ENCODE measurements at regions not wholly inside any gene's neighbourhood (a gene's known extent, or its start where the extent isn't known, plus 50 kb on each side); places are given as distances from the start of the nearest gene placed in this dataset.

DNA sequence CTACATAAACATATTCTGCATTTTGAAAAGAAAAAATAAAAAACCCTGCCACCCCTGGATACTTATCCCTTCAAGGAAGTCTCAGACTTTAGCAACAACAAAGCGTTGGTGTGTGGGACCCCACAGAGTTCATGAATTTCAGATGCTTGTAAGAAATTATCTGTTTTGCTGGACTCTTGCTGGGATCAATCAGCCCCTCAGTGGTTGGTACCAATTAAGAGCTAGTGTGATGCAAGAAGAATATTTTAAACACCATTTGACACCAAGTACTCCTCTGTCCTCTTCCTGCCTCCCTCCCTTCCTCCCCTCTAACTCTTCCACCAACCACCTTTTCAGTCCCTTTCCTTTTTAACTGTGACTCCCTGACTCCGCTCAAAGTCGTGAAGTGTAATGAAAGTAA, 51.5 kb downstream of the SST start:
- no peak for DNase-seq

- DNase-seq = no peak
Observed at GRCh38 chr3:187617213-187617612, 53.0 kb downstream of the SST start.

DNA sequence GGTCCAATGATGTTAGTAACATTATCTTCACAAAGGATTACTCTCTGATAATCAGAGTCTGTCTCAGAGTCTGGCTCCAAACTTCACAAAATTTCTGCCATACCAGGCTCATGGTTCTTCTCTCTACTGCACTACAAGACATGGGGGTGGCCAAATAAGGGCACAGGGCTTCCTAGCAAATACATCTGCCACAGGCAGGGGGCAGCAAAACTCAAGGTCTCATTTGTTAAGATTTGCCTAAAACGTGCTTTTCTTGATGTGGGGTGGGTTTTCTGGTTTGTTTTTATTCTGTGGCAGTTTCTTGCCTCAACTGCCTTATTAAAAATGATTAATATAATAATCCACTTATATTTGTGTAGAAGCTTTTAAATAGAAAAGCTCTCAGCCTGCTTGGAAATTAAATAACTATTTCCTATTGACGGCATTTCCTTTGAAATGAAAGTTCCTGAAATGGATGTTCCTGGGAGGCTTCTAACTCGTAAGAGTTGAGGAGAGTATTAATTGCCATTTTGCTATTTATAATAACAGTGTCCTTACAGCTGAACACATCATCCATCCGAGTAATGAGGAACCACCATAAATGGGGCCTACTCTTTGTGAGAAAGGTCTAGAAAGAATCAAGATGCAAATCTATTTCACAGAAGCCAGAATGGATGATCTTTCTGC, 53.8 kb downstream of the SST start:
- no peak for DNase-seq

DNA sequence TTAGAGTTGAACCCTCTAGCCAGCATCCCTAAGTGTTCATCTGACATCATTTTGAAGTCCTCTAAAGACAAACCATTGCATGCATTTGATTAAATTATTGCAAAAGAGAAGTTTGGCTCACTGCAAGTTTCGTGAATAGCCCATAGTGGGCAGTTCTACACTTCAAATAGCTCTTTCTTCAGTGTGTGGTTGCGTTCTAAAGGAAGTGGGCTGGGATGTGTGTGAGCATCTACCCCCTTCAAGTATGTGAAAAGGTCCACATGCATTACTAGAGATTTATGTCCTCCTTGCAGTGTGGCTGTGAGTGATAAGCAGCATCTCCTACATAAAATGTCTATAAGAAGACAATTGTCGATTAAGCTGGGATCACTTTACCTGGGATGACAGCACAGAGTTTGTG, 54.6 kb downstream of the SST start:
- DNase-seq = no peak

DNA sequence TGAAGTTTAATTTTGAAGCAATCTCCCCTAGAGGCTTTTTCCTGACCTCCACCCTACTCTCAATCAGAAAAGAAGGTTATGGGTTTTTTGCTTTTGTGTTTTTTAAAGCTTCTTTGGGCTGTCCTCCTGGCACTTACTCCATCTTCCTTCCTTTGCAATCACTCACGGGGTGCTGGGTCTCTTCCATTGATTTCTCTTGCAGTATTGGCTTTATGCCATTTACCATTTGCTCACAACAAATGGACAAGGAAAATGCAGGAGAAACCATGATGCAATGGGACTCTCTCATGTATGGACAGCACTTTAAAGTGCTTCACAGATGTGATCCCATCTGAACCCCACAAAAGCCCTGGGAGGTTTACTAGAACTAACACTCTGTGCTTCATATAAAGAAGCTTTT, 57.5 kb downstream of the SST start:
- no peak for DNase-seq

DNA sequence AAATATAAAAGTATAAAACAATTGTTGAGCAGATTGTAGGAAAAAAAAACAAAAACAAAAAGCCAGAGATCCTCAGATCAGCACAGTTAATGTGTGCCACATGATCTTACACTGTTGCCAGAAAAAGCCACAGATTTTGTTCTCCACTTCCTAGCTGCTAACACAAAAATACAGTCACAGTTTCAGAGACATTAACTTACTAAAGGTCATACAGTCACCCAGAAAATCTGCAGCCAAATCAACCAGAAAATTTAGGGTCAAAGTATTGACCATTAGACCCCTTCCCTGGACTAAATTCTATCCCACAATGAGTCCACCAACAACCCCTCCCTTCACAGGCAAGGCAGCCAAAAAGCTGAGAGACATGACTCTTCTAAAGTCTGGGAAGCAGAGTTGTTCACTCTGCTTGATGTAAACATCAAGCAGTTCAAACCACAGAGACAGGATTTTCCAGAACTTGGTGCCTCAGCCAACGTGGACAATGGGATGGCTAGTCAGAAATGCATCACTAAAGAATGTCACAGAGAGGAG, 59.1 kb downstream of the SST start:
- no peak for DNase-seq

DNA sequence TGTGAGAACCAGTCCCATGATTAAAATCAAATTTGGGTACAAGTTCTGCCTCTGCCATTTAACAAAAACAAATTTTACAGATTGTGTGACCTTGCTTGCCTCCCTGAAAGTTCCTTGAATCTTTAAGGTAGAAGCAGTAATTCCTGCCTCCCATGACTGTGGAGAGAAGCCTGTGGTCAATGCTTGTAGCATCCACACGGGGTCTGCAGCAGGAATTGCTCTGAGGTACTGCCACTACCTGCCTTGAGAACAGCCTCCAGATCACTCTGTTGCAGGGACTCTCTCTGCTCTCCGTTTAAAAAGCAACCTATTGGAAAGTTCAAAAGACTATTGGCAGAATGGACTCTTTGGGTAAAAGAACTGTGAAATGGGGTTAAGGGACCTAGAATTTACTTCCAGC, 75.9 kb downstream of the SST start:
- no peak for DNase-seq

DNA sequence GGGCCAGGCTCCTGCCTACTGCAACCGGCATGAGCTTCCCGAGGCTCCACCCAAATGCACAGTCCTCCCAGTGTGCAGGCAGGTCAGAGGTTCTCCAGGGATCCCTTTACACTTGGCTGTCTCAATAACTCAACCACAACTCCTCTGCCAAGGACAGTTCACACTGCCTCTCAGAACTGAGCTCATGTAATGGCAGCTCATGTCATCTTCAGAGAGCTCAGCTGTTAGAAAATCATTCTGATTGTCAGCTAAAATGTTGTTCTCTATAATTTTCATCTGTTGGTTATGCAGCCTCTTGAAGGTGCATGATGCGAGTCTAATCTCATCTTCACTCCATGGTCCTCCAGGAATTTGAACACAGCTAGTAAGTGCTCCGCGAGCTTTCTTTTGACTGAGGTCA, 76.7 kb downstream of the SST start:
- DNase-seq = no peak

DNA sequence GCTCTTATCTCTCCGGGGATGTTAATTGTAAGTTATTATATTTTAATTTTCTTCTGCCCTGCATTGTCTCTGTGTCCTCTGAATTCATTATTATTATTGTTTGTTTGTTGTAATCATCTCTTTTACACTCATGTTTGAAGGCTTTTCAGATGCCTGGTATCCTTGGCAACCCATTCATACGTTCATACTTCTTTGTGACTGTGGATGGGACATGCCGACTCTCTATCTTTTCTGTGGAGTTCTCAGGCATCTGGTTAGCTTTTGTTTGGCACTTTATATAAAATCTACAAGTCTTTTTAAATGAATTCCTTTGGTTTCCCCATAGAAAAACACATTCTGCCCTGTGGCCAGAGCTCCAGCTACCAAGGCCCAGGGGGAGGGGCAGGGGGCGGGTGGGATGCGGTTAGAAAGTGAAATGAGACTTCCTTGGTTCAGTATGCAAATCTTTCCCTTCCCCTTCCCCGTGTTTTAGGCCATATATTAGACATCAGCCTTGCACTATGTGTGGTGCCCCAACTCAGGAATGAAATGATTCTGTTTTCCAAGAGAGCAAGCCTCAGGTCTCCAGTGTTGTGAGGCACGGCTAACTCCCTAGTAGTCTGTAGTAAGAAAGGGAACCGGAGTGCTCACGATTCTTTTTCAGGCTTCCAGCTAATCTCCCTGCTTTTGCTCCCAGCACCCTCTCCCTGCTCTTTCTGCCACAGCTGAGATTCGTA, 79.2 kb downstream of the SST start:
- no peak for DNase-seq

GRCh38 chr3:187587076-187587475, 83.1 kb downstream of the SST start:
- no peak for DNase-seq

DNA sequence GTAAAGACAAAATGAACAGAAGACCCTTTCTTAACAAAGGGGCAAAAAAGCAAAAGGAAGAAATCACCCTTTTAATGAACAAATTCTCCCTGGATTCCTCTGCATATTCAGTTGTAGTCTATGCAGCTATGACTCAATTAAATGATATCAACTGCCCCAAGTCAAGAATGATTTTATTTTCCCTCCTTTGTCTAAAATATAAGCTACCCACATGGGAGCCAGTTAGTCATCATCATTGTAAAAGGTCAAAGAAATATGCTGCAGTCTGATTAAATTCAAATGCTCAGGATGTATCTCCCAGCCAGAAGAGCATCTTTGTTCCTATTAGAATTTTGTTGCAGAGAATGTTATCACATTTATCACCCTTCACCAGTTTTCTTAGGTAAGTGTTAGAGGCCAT, 84.0 kb downstream of the SST start:
- no peak for DNase-seq

DNA sequence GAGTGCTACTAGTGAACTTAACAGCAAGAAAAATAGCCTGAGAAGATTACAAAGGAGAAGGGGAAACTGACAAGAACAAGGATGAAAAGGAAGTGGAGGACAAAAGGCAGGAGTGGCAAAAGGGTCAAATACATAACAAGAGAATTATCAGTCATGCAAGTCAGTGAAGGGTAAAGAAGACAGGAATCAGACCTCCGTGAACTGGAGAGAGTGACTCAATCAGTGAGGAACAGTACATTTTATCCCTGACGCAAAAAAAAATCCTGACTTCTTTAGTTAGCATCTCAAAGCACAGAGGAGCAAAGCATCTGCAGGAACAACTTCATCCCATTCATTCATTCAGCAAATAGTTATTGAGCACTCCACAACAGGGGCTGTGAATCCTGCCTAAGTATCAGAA, 97.8 kb downstream of the SST start:
- no peak for DNase-seq

DNA sequence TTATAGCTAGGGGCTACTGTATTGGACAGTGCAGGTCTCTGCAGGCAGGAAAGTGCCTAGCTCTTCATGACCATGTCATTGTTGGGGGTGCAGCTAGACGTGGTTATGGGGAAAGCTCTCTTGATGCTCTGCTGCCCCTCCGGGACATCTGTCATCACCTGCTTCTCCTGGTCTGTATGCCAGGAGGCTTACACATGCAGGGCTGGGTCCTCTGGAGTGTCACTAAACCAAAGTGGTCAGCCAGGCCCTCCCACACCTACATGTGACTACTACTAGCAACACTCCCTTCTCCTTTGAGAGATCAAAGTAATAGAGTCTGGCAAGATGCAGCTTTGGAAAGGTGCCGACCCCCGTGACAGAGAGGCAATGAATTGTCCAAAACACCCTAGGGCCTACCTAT, 98.5 kb downstream of the SST start:
- DNase-seq = no peak

DNA sequence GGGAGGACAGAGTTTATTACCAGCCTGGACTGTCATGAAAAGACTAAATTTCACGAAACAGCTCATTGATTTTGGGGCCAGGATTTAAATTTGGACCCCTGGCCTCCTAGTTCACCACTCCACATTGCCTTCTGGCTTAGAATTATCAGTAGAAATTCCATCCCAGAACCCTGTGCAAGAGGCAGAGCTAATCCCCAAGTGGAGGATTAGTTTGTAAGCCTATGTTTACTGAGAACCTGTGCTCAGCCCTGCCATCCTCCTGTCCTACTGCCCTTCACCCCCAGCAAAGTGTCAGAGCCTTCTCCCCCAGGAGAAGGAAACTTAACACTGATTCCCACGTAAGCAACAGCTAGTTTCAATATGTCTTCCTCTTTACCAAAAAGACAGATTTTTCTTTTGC, 99.4 kb downstream of the SST start:
- no peak for DNase-seq

GRCh38 chr3:187568171-187568570, 102.0 kb downstream of the SST start:
- DNase-seq = no peak

DNA sequence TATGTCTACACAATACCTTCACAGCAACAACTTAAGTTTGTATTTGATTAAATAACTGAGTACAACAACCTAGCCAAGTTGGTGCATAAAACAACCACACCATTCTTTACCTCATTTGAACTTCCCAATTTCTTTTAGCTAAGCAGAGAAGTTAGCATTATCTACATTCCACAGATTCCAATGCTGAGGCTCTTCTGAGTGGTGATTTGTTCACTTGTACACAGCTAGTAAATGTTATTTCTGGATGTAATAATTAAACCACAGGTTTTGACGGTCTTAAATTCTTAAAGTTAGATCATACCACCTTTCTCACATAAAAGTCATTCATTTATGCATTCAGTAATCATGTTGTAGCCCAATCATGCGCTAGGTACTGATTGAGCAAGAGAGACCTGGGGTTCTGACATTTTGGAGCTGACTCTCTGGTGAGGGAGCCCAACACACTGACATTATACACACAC, 102.5 kb downstream of the SST start:
- DNase-seq = no peak

DNA sequence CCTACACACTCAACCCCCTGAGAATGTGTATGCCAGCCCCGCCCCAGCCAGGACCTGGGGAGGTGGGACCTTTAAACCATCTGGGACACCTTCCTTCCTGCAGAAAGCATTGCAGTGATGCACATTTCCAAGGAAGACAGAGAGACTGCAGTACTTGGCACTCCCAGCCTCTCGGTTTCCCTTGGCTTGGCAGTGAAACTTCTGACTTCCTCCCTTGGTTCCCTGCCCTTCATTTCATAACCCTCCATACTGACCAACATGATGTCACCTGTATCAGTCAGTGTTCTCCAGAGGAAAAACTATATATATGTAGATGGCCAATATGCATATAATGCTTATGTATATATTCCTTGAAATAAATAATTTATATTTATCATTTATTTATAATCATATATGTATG, 103.2 kb downstream of the SST start:
- DNase-seq = no peak

DNA sequence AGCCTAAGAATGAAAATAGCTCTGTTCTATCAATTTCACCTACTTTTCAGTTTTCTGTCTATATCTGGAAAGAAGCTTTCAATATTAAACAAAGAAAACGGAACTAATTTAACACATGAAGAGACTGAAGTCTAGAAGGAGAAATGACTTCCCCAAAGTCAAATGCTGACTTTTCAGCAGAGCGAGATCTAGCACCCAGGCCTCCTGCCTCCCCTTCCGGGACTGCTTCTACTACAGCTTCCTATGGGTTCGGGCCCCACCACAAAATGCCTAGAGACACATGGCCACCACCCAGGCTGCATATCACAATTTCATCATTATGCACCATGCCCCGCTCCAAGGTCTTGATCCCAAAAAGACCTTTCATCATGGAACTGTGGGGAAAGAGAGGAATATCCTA, 104.5 kb downstream of the SST start:
- DNase-seq = no peak

DNA sequence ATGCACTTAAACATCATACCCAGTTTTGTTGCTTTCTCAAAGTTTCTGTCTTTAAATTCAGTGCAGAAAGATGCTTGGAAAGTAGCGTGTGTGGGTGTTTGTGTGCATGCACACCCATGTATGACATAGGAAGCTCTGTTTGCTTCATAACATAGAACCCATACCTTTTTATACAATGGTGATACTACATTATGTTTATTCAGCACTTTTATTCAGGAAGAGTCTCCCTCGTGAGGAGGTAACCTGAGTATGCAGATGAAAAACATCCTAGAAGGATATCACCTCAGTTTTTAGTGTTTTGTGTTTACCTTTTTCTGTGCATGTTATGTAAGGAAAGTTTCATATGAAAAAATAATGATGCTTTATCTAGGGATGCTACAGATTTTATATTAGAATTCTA, 111.2 kb downstream of the SST start:
- DNase-seq = no peak

GRCh38 chr3:187551416-187551815, 118.8 kb downstream of the SST start:
- no peak for DNase-seq

DNA sequence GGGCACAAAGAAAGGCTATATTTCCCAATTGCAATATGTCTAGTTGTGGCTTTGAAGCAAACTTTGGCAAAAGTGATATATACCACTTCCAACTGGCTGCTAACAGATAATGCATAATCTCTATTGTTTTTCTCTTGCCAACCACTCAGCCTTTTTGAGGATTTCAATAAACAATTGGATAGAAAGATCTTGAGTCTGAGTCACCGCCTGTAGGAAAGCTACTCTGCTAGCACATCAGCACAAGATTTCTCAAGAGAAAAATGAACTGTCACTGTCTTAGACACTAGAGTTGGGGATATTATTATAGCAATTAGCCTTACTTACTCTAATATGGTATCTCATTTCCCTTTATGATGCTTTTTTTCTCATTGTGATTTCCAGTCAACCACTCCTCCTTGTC, 119.7 kb downstream of the SST start:
- no peak for DNase-seq

DNA sequence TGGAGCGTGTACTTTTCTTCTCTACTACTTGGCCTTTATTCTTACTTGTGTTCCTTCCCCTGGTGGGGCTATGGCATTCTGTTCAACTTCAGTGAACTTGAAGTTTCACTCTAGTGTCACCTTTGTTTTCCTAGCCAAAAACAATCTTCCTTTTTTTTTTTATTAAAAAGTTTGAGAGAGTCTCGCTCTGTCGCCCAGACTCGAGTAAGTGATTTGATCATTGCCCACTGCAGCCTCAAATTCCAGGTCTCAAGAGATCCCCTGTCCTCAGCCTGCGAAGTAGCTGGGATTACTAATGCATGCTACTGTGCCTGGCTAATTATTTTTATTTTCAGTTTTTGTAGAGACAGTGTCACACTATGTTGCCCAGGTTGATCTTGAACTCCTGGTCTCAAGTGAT, 124.8 kb downstream of the SST start:
- DNase-seq = no peak

GRCh38 chr3:187544326-187544725, 125.9 kb downstream of the SST start:
- DNase-seq = no peak

GRCh38 chr3:187540847-187541246, 129.3 kb downstream of the SST start:
- no peak for DNase-seq

DNA sequence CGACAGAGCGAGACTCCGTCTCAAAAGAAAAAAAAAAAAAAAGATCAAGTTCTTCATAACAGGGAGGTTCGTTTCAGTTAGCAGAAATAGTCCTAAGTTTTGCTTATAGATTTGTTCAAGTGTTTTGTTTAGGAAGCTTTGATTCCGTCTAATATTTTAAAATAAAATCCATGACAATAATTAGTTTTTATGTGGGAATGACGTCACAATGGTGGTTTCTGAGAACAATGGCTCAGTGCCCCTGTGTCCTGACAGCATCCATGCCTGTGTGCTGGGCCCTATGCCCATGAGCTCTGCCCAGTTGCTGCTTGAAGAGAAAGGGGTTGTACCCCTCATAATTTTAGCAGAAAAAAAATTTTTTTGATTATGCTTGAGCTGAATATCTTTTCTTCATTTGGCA, 134.0 kb downstream of the SST start:
- DNase-seq = no peak
